K562 (cell line): ENCODE measurements at regions not wholly inside any gene's neighbourhood (a gene's known extent, or its start where the extent isn't known, plus 50 kb on each side); places are given as distances from the start of the nearest gene placed in this dataset.

Experiments
- POLR2B ChIP-seq: fragments of 450-650 bp; IDR thresholded peaks from 2 replicates; pipeline ENCODE4 v1.6.1; 2018; ENCODE audit warnings: low read depth; ENCODE audit not compliant: partially characterized antibody
- POU5F1 ChIP-seq: fragments of 150-350 bp; IDR thresholded peaks from 2 replicates; pipeline ENCODE4 v1.6.1; 2014; ENCODE audit warnings: borderline replicate concordance, low read length, low read depth, mild to moderate bottlenecking; ENCODE audit not compliant: partially characterized antibody
- ZNF174 ChIP-seq: fragments of 250-450 bp; sonication (Bioruptor Pico); IDR thresholded peaks from 2 replicates; pipeline ENCODE4 v1.4.0; 2020; ENCODE audit warnings: mild to moderate bottlenecking

DNA sequence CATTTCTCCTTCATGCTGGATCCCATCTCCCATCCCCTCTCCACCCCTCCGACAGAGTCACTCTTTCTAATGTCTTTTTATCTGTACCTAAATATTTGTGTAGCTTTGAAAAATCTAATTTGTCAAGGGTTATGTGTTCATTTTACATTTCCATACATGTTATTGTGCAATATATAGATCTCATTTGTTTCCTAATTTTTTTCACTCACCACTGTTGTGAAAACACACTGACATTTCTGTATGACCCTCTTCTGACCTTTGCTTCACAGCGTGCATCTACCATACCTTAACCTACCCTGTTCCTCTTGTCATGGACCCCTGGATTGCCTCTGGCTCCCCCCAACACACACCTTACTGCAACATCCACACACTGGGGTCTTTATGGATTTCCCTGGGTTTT, 942.9 kb downstream of the TBC1D22A start:
- no peak for TF ChIP-seq ZNF174 (CRISPR knock-in tag)
- TF ChIP-seq POLR2B: no peak
- TF ChIP-seq POU5F1: no peak
